ENCODE measurements at regions not wholly inside any gene's neighbourhood (a gene's known extent, or its start where the extent isn't known, plus 50 kb on each side); places are given as distances from the start of the nearest gene placed in this dataset.

DNA sequence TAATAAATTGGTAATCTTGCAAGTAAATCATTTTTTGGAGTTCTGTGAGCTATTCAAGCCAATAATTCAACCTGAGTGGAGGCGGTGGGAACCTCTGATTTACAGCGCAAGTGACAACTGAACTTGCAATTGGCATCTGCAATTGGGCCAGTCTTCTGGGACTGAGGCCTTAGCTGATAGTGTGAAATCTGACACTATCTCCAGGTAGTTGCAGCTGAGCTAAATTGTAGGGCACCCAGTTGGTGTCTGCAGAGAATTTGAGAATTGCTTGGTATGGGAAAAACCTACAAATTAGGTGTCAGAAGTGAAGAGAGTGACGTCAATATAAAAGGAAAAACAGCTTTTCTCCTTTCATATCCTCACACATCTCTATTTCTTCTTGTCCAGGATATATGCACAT, 1633.6 kb upstream of the GOT2 start:
- TF ChIP-seq EP300 (IDR thresholded peaks at IDR 0.05): no peak
- no peak for TF ChIP-seq POLR2A (IDR thresholded peaks at IDR 0.05)
- no peak for TF ChIP-seq CTCF (IDR thresholded peaks at IDR 0.05)
